H9 (cell line): ENCODE measurements at regions not wholly inside any gene's neighbourhood (a gene's known extent, or its start where the extent isn't known, plus 50 kb on each side); places are given as distances from the start of the nearest gene placed in this dataset.

ENCODE experiments used
- DNase-seq: peaks from one replicate; pipeline ENCODE4 v3.0.0-alpha.2; 2017
- H2AFZ ChIP-seq: one replicate; pipeline ENCODE4 v1.6.1; 2013; ENCODE audit warnings: mild to moderate bottlenecking, low read length, control low read depth, moderate library complexity
- H2AK5ac ChIP-seq: 2 replicates; pipeline ENCODE4 v1.6.1; 2013; ENCODE audit warnings: low read length, control low read depth, mixed read lengths; ENCODE audit not compliant: insufficient read length
- H2BK120ac ChIP-seq: one replicate; pipeline ENCODE4 v1.6.1; 2013; ENCODE audit warnings: low read depth, mild to moderate bottlenecking, low read length, control low read depth, inconsistent platforms; ENCODE audit not compliant: poor library complexity, severe bottlenecking
- H2BK12ac ChIP-seq: 2 replicates; pipeline ENCODE4 v1.6.1; 2013; ENCODE audit warnings: low read length, control low read depth, mixed read lengths, low read depth; ENCODE audit not compliant: insufficient read length
- H2BK15ac ChIP-seq: 2 replicates; pipeline ENCODE4 v1.6.1; 2013; ENCODE audit warnings: low read depth, low read length, control low read depth
- H2BK20ac ChIP-seq: one replicate; pipeline ENCODE4 v1.6.1; 2013; ENCODE audit warnings: low read depth, mild to moderate bottlenecking, low read length, control low read depth, inconsistent platforms; ENCODE audit not compliant: poor library complexity, severe bottlenecking
- H2BK5ac ChIP-seq: 2 replicates; pipeline ENCODE4 v1.6.1; 2013; ENCODE audit warnings: low read length, control low read depth, mixed read lengths; ENCODE audit not compliant: insufficient read length
- H3K14ac ChIP-seq: 2 replicates; pipeline ENCODE4 v1.6.1; 2013; ENCODE audit warnings: low read length, control low read depth; ENCODE audit not compliant: insufficient read depth
- H3K18ac ChIP-seq: 2 replicates; pipeline ENCODE4 v1.6.1; 2013; ENCODE audit warnings: low read depth, mild to moderate bottlenecking, mixed read lengths, low read length, control low read depth; ENCODE audit not compliant: insufficient read length
- H3K23ac ChIP-seq: 2 replicates; pipeline ENCODE4 v1.6.1; 2013; ENCODE audit warnings: low read length, control low read depth, mixed read lengths, low read depth; ENCODE audit not compliant: insufficient read length
- H3K23me2 ChIP-seq: 2 replicates; pipeline ENCODE4 v1.6.1; 2013; ENCODE audit warnings: low read depth, mild to moderate bottlenecking, mixed read lengths, low read length, control low read depth; ENCODE audit not compliant: insufficient read length, poor library complexity, severe bottlenecking
- H3K27ac ChIP-seq: 2 replicates; pipeline ENCODE4 v1.5.1; 2013; ENCODE audit warnings: low read length, control low read depth, mixed read lengths, low read depth; ENCODE audit not compliant: insufficient read length
- H3K27me3 ChIP-seq: 2 replicates; pipeline ENCODE4 v1.6.1; 2013; ENCODE audit warnings: low read length, control low read depth, inconsistent platforms; ENCODE audit not compliant: insufficient read depth
- H3K4ac ChIP-seq: 2 replicates; pipeline ENCODE4 v1.6.1; 2013; ENCODE audit warnings: low read depth, mild to moderate bottlenecking, control low read depth, inconsistent platforms, low read length, moderate library complexity
- H3K4me1 ChIP-seq: 2 replicates; pipeline ENCODE4 v1.6.1; 2013; ENCODE audit warnings: low read length, control low read depth, inconsistent platforms; ENCODE audit not compliant: insufficient read depth
- H3K4me2 ChIP-seq: 2 replicates; pipeline ENCODE4 v1.6.1; 2013; ENCODE audit warnings: low read length, control low read depth, mixed read lengths; ENCODE audit not compliant: insufficient read length, insufficient read depth
- H3K56ac ChIP-seq: 2 replicates; pipeline ENCODE4 v1.6.1; 2013; ENCODE audit warnings: low read depth, mild to moderate bottlenecking, mixed read lengths, low read length, control low read depth; ENCODE audit not compliant: insufficient read length
- H3K79me1 ChIP-seq: 2 replicates; pipeline ENCODE4 v1.6.1; 2013; ENCODE audit warnings: low read depth, mild to moderate bottlenecking, moderate library complexity, low read length, control low read depth, inconsistent platforms; ENCODE audit not compliant: insufficient read depth, poor library complexity, severe bottlenecking
- H3K79me2 ChIP-seq: 2 replicates; pipeline ENCODE4 v1.6.1; 2013; ENCODE audit warnings: low read length, control low read depth, inconsistent platforms; ENCODE audit not compliant: insufficient read depth
- H3K9ac ChIP-seq: 2 replicates; pipeline ENCODE4 v1.6.1; 2013; ENCODE audit warnings: low read length, control low read depth, mixed read lengths; ENCODE audit not compliant: insufficient read length; ENCODE audit errors: extremely low read depth
- H3K9me3 ChIP-seq: one replicate; pipeline ENCODE4 v1.6.1; 2013; ENCODE audit warnings: low read depth, low read length, inconsistent platforms; ENCODE audit not compliant: control insufficient read depth
- H3T11ph ChIP-seq: one replicate; pipeline ENCODE4 v1.6.1; 2013; ENCODE audit warnings: mild to moderate bottlenecking, low read length, control low read depth, inconsistent platforms
- H4K20me1 ChIP-seq: one replicate; pipeline ENCODE4 v1.6.1; 2013; ENCODE audit not compliant: control insufficient read depth, insufficient read length, insufficient read depth
- H4K5ac ChIP-seq: 2 replicates; pipeline ENCODE4 v1.6.1; 2013; ENCODE audit warnings: low read depth, mild to moderate bottlenecking, mixed read lengths, low read length, control low read depth; ENCODE audit not compliant: insufficient read length
- H4K8ac ChIP-seq: replicated peaks from 2 replicates; pipeline ENCODE4 v1.6.1; 2013; ENCODE audit warnings: low read length, control low read depth, mixed read lengths, low read depth; ENCODE audit not compliant: insufficient read length
- H4K91ac ChIP-seq: 2 replicates; pipeline ENCODE4 v1.6.1; 2013; ENCODE audit warnings: low read depth, mild to moderate bottlenecking, moderate library complexity, mixed read lengths, low read length, control low read depth; ENCODE audit not compliant: insufficient read length
- H3K27ac Mint-ChIP-seq, 3 experiments: 2 replicates in 2 of 3; 3 replicates in 1 of 3; pipeline ENCODE4 v1.8.0; 2020 to 2021; ENCODE audit warnings: mixed read lengths in 3 of 3, mild to moderate bottlenecking in 1 of 3, moderate library complexity in 1 of 3
- H3K27me3 Mint-ChIP-seq: 2 replicates; pipeline ENCODE4 v1.8.0; 2021; ENCODE audit warnings: low read depth, mild to moderate bottlenecking, moderate library complexity, mixed read lengths
- H3K36me3 Mint-ChIP-seq, 3 experiments: 2 replicates in 2 of 3; 3 replicates in 1 of 3; pipeline ENCODE4 v1.8.0; 2020 to 2021; ENCODE audit warnings: low read depth in 3 of 3, mixed read lengths in 3 of 3; ENCODE audit not compliant: insufficient read depth in 1 of 3
- H3K4me1 Mint-ChIP-seq, 2 experiments: 2 replicates each; pipeline ENCODE4 v1.8.0; 2020; ENCODE audit warnings: mixed read lengths in 2 of 2
- H3K4me3 Mint-ChIP-seq, 2 experiments: 2 replicates in 1 of 2; 3 replicates in 1 of 2; pipeline ENCODE4 v1.8.0; 2020 to 2021; ENCODE audit warnings: mild to moderate bottlenecking in 2 of 2, mixed read lengths in 2 of 2, moderate library complexity in 1 of 2
- H3K9me3 Mint-ChIP-seq, 2 experiments: 2 replicates in 1 of 2; 3 replicates in 1 of 2; pipeline ENCODE4 v1.8.0; 2020; ENCODE audit warnings: mild to moderate bottlenecking in 2 of 2, mixed read lengths in 2 of 2, moderate library complexity in 1 of 2
- CTCF ChIP-seq: fragments of 200-600 bp; sonication (generic); conservative IDR thresholded peaks from 3 replicates; pipeline ENCODE4 v1.8.0; 2021; ENCODE audit warnings: antibody characterized with exemption, mild to moderate bottlenecking
- WGBS: extraction: QIAGEN DNeasy Blood & Tissue Kit; methylation state at CpG from one replicate; pipeline ENCODE4 v1.1.7; 2013; ENCODE audit warnings: missing lambda C conversion rate, low lambda C conversion rate, mixed read lengths; ENCODE audit not compliant: insufficient read length; ENCODE audit errors: extremely low coverage; 5-methylcytosine and 5-hydroxymethylcytosine counted together

- Mint-ChIP-seq H3K27ac (no peak overlapping the region), H3K36me3 (peaks cover 4 to 26% (median 5%) of the 10 kb centered on the region in 3 experiments; a peak in 4 of 7 replicates), H3K4me1 (peaks cover 20 to 23% of the 10 kb centered on the region in 2 experiments), H3K9me3 (peaks cover 12 to 15% of the 10 kb centered on the region in 2 experiments; a peak in 4 of 5 replicates), H3K27me3 (peaks cover 15% of the 10 kb centered on the region), H3K4me3 (no peak overlapping the region)
- Histone ChIP-seq H3K27me3 (no peaks in the 10 kb centered on the region), H3K4ac (no peak overlapping the region), H2BK20ac (no peak overlapping the region), H4K8ac (no peak overlapping the region), H2BK5ac (no peak overlapping the region), H3T11ph (no peak overlapping the region), H3K4me2 (no peak overlapping the region), H2BK120ac (no peak overlapping the region), H2AK5ac (no peak overlapping the region), H4K20me1 (no peaks in the 10 kb centered on the region), H3K18ac (no peak overlapping the region), H2AFZ (no peak overlapping the region), H3K9me3 (no peaks in the 10 kb centered on the region), H3K23ac (no peak overlapping the region), H3K79me2 (no peaks in the 10 kb centered on the region), H3K14ac (no peak overlapping the region), H3K23me2 (no peaks in the 10 kb centered on the region), H3K4me1 (no peaks in the 10 kb centered on the region; the same call in 1 of the 2 replicates), H4K5ac (no peak overlapping the region), H3K56ac (no peak overlapping the region), H3K79me1 (no peaks in the 10 kb centered on the region), H2BK15ac (no peak overlapping the region), H3K9ac (no peak overlapping the region), H2BK12ac (no peak overlapping the region), H3K27ac (no peak overlapping the region), H4K91ac (no peak overlapping the region)
- WGBS: no CpG with 5 or more reads among the region's 3 CpGs
- no peak for TF ChIP-seq CTCF
- no peak for DNase-seq
These were observed 117.4 kb upstream of the PELI2 start for GRCh38 chr14:56000846-56001245.
